Stimulated activated CD4-positive, alpha-beta T cell treated with anti-CD3 and anti-CD28 coated beads, Interleukin-15, amount 100 ng/mL, for 24 hours (primary cell): ENCODE measurements at regions not wholly inside any gene's neighbourhood (a gene's known extent, or its start where the extent isn't known, plus 50 kb on each side); places are given as distances from the start of the nearest gene placed in this dataset.
"Not testable (repeated sequence)": the region's sequence is repeated elsewhere in the genome, so short reads cannot be mapped to it uniquely, and the experiment has no call there.

Source experiments
- DNase-seq: peaks from one replicate; pipeline ENCODE4 v3.0.0-alpha.2; 2020

- DNase-seq: no peak
Measured at GRCh38 chr17:70956726-70957125, 787.4 kb downstream of the KCNJ2 start.

GRCh38 chr17:70961341-70961740 is 792.0 kb downstream of the KCNJ2 start:
- DNase-seq: no peak

GRCh38 chr17:70968302-70968701 is 799.0 kb downstream of the KCNJ2 start:
- no peak for DNase-seq

- DNase-seq: no peak
Measured at GRCh38 chr17:70969521-70970034, 800.2 kb downstream of the KCNJ2 start.

- DNase-seq: no peak
Measured at GRCh38 chr17:70976447-70976846, 807.1 kb downstream of the KCNJ2 start.

GRCh38 chr17:70984873-70985272 is 815.5 kb downstream of the KCNJ2 start:
- DNase-seq: no peak

GRCh38 chr17:70987867-70988340 is 818.6 kb downstream of the KCNJ2 start:
- DNase-seq: no peak

- DNase-seq: no peak
Measured at GRCh38 chr17:70988622-70989021, 819.3 kb downstream of the KCNJ2 start.

- no peak for DNase-seq
Measured at GRCh38 chr17:70989280-70989679, 819.9 kb downstream of the KCNJ2 start.

- DNase-seq: no peak
Measured at GRCh38 chr17:70994194-70994593, 824.9 kb downstream of the KCNJ2 start.

GRCh38 chr17:70995997-70996396 is 826.7 kb downstream of the KCNJ2 start:
- no peak for DNase-seq

GRCh38 chr17:71003736-71004135 is 834.4 kb downstream of the KCNJ2 start:
- no peak for DNase-seq

- DNase-seq: no peak
Measured at GRCh38 chr17:71004413-71004812, 835.1 kb downstream of the KCNJ2 start.

- no peak for DNase-seq
Measured at GRCh38 chr17:71011391-71011790, 842.1 kb downstream of the KCNJ2 start.

GRCh38 chr17:71019699-71020098 is 850.4 kb downstream of the KCNJ2 start:
- no peak for DNase-seq

- DNase-seq: no peak
Measured at GRCh38 chr17:71022758-71023157, 853.4 kb downstream of the KCNJ2 start.

GRCh38 chr17:71023249-71024030 is 854.1 kb downstream of the KCNJ2 start:
- no peak for DNase-seq

- DNase-seq: no peak
Measured at GRCh38 chr17:71024172-71024571, 854.8 kb downstream of the KCNJ2 start.

GRCh38 chr17:71024969-71025368 is 855.6 kb downstream of the KCNJ2 start:
- DNase-seq: no peak

- DNase-seq: no peak
Measured at GRCh38 chr17:71029246-71029645, 859.9 kb downstream of the KCNJ2 start.

GRCh38 chr17:71031286-71031685 is 862.0 kb downstream of the KCNJ2 start:
- not testable (repeated sequence) for DNase-seq

- no peak for DNase-seq
Measured at GRCh38 chr17:71032746-71033273, 863.5 kb downstream of the KCNJ2 start.

- DNase-seq: no peak
Measured at GRCh38 chr17:71033336-71033735, 864.0 kb downstream of the KCNJ2 start.

GRCh38 chr17:71035226-71035625 is 865.9 kb downstream of the KCNJ2 start:
- DNase-seq: no peak

GRCh38 chr17:71037386-71037785 is 868.1 kb downstream of the KCNJ2 start:
- no peak for DNase-seq
